ENCODE measurements at regions not wholly inside any gene's neighbourhood (a gene's known extent, or its start where the extent isn't known, plus 50 kb on each side); places are given as distances from the start of the nearest gene placed in this dataset.
A peak's percentile ranks its signal among the peaks of the same experiment; 100 is the strongest.

GRCh38 chr4:38320343-38320695, 343.7 kb upstream of the KLF3 start:
- H3K4me1 Mint-ChIP-seq: peaks cover 62% of the 10 kb centered on the region
- H3K36me3 Mint-ChIP-seq (ENCODE audit: low read depth): peaks cover 6% of the 10 kb centered on the region
- no peak for TF ChIP-seq CTCF (IDR thresholded peaks at IDR 0.05)
- no peak overlapping the region for H3K4me3 Mint-ChIP-seq
- peaks cover 14% of the 10 kb centered on the region for H3K9me3 Mint-ChIP-seq
- DNase-seq: no peak
- peak overlapping the region; percentile 87 for H3K27ac Mint-ChIP-seq
- H3K27me3 Mint-ChIP-seq (ENCODE audit: low read depth, poor library complexity): peaks cover 6% of the 10 kb centered on the region

- Mint-ChIP-seq H3K4me3 (no peak overlapping the region), H3K27ac (peak overlapping the region; percentile 87), H3K4me1 (peaks cover 59% of the 10 kb centered on the region)
These were observed 343.2 kb upstream of the KLF3 start for GRCh38 chr4:38320833-38321232.

GRCh38 chr4:38322714-38323113, 341.3 kb upstream of the KLF3 start:
- H3K36me3 Mint-ChIP-seq (ENCODE audit: low read depth): peaks cover 6% of the 10 kb centered on the region
- no peak overlapping the region for H3K27ac Mint-ChIP-seq
- H3K4me3 Mint-ChIP-seq: no peak overlapping the region
- no peak for DNase-seq
- TF ChIP-seq CTCF (IDR thresholded peaks at IDR 0.05): no peak
- peaks cover 55% of the 10 kb centered on the region for H3K4me1 Mint-ChIP-seq
- peaks cover 22% of the 10 kb centered on the region for H3K9me3 Mint-ChIP-seq
- no peaks in the 10 kb centered on the region for H3K27me3 Mint-ChIP-seq (ENCODE audit: low read depth, poor library complexity)

More at GRCh38 chr4:38320833-38321232, 343.2 kb upstream of the KLF3 start:
- no peak for DNase-seq
- TF ChIP-seq CTCF (IDR thresholded peaks at IDR 0.05): no peak
- H3K9me3 Mint-ChIP-seq: peaks cover 17% of the 10 kb centered on the region
- peaks cover 6% of the 10 kb centered on the region for H3K36me3 Mint-ChIP-seq (ENCODE audit: low read depth)
- H3K27me3 Mint-ChIP-seq (ENCODE audit: low read depth, poor library complexity): peaks cover 6% of the 10 kb centered on the region

GRCh38 chr4:38323141-38323641, 340.8 kb upstream of the KLF3 start:
- TF ChIP-seq CTCF (IDR thresholded peaks at IDR 0.05): no peak
- Mint-ChIP-seq H3K4me3 (no peak overlapping the region), H3K27me3 (ENCODE audit: low read depth, poor library complexity) (no peaks in the 10 kb centered on the region), H3K4me1 (peaks cover 57% of the 10 kb centered on the region), H3K9me3 (peaks cover 22% of the 10 kb centered on the region), H3K27ac (no peak overlapping the region), H3K36me3 (ENCODE audit: low read depth) (peaks cover 6% of the 10 kb centered on the region)
- DNase-seq: no peak

GRCh38 chr4:38324861-38325628, 339.0 kb upstream of the KLF3 start:
- Mint-ChIP-seq H3K27ac (no peak overlapping the region), H3K9me3 (peaks cover 22% of the 10 kb centered on the region), H3K4me1 (peaks cover 53% of the 10 kb centered on the region), H3K27me3 (ENCODE audit: low read depth, poor library complexity) (no peaks in the 10 kb centered on the region), H3K4me3 (no peak overlapping the region), H3K36me3 (ENCODE audit: low read depth) (peaks cover 6% of the 10 kb centered on the region)
- no peak for DNase-seq
- TF ChIP-seq CTCF (IDR thresholded peaks at IDR 0.05): no peak

- no peak for TF ChIP-seq CTCF (IDR thresholded peaks at IDR 0.05)
- peaks cover 48% of the 10 kb centered on the region for H3K4me1 Mint-ChIP-seq
- no peak overlapping the region for H3K27ac Mint-ChIP-seq
- H3K9me3 Mint-ChIP-seq: peaks cover 22% of the 10 kb centered on the region
- DNase-seq: no peak
- no peak overlapping the region for H3K4me3 Mint-ChIP-seq
- peaks cover 6% of the 10 kb centered on the region for H3K36me3 Mint-ChIP-seq (ENCODE audit: low read depth)
- H3K27me3 Mint-ChIP-seq (ENCODE audit: low read depth, poor library complexity): no peaks in the 10 kb centered on the region
These were observed 338.4 kb upstream of the KLF3 start for GRCh38 chr4:38325629-38325913.
